Heart left ventricle (tissue), 16 donors: ENCODE measurements at regions not wholly inside any gene's neighbourhood (a gene's known extent, or its start where the extent isn't known, plus 50 kb on each side); places are given as distances from the start of the nearest gene placed in this dataset.

Experiments
- ATAC-seq, 4 donors: fragments of 200-7000 bp; cut with Tn5 transposase; one replicate each; pipeline ENCODE4 v1.9.1; 2020 to 2022; ENCODE audit warnings: moderate library complexity in 4 of 4, mild to moderate bottlenecking in 3 of 4, moderate number of reproducible peaks in 1 of 4
- DNase-seq, 5 donors: peaks; one replicate each; pipeline ENCODE4 v3.0.0-alpha.2; 2020
- H3K27ac ChIP-seq, 12 donors: fragments of 200-600 bp; sonication (generic) in 4 of 12; one replicate each; pipeline versions ENCODE4 v1.5.0 to v1.8.0; 2016 to 2022; ENCODE audit warnings: mild to moderate bottlenecking in 2 of 12
- H3K27me3 ChIP-seq, 9 donors: fragments of 200-600 bp; sonication (generic) in 2 of 9; one replicate each; pipeline versions ENCODE4 v1.5.1 to v1.8.0; 2016 to 2022; ENCODE audit warnings: mild to moderate bottlenecking in 3 of 9
- H3K36me3 ChIP-seq, 9 donors: fragments of 200-600 bp; sonication (generic) in 2 of 9; one replicate each; pipeline versions ENCODE4 v1.5.0 to v1.8.0; 2018 to 2022; ENCODE audit warnings: mild to moderate bottlenecking in 2 of 9
- H3K4me1 ChIP-seq, 12 donors: fragments of 200-600 bp; sonication (generic) in 4 of 12; one replicate each; pipeline versions ENCODE4 v1.5.0 to v1.8.0; 2016 to 2022; ENCODE audit warnings: mild to moderate bottlenecking in 3 of 12
- H3K4me3 ChIP-seq, 12 donors: fragments of 200-600 bp; sonication (generic) in 4 of 12; one replicate each; pipeline versions ENCODE4 v1.5.0 to v1.8.0; 2017 to 2022; ENCODE audit warnings: mild to moderate bottlenecking in 9 of 12, moderate library complexity in 4 of 12
- H3K9me3 ChIP-seq, 12 donors: fragments of 200-600 bp; sonication (generic) in 4 of 12; one replicate each; pipeline versions ENCODE4 v1.5.0 to v1.8.0; 2016 to 2022; ENCODE audit warnings: mild to moderate bottlenecking in 1 of 12
- CTCF ChIP-seq, 12 donors: fragments of 200-600 bp; sonication (generic) in 4 of 12; IDR thresholded peaks; one replicate each; pipeline versions ENCODE4 v1.5.0 to v1.8.0; 2018 to 2022; ENCODE audit warnings: antibody characterized with exemption in 12 of 12, mild to moderate bottlenecking in 5 of 12
- POLR2A ChIP-seq, 2 donors: fragments of 450-650 bp; IDR thresholded peaks; one replicate each; pipeline ENCODE4 v1.6.1; 2017; ENCODE audit warnings: antibody characterized with exemption in 2 of 2, mild to moderate bottlenecking in 2 of 2, moderate library complexity in 2 of 2
- WGBS, 4 donors: extraction: QIAGEN DNeasy Blood & Tissue Kit in 2 of 4; methylation state at CpG; one replicate each; pipeline versions ENCODE4 v1.1.5 to v1.1.7; 2013 to 2018; 5-methylcytosine and 5-hydroxymethylcytosine counted together
- intact Hi-C, 10 donors: fragments of 100-400 bp; cut with DNase I; formaldehyde crosslinking; loops; one replicate each; pipeline versions ENCODE4 v1.11.1 to v1.14.2; 2022
- donor health status: ischemic (EF 13 %, LVEDD 7.1; RV severe dilation, severe dysfunction).
- donor health status: healthy with polysubstance abuse.
- donor health status: DM: no; HTN: yes; CAD: no.
- donor health status: DM: no; HTN: no; CAD: no.
- donor health status: ischemic (EF 25% LVEDD 6.9; RV normal size, moderate dysfunction).
- donor health status: ischemic (EF 25% LVEDD 5.7; RV mildly dilated, moderate dysfunction).
- donor health status: healthy.
- donor health status: DM: yes; HTN: yes; CAD: no.
- donor health status: ischemic (EF 35%, LVEDD 5.7; RV mildly dilated, moderate dysfunction).
- donor health status: nonischemic (EF 11% LVEDD 7.7; RV severe dilation, severe dysfunction).
- donor health status: DM: yes; HTN: yes; CAD: no.
- donor health status: PGD.
- donor health status: ischemic (EF 29% LVEDD 5.4; RV normal size, mild dysfunction).
- donor health status: nonischemic (EF 23%, LVEDD 6.1; RV moderate dilation, normal function).

GRCh38 chr10:131681122-131681521, 219.7 kb upstream of the PPP2R2D start:
- Histone ChIP-seq H3K9me3 (no peaks in the 10 kb centered on the region), H3K27ac (no peak overlapping the region), H3K27me3 (peaks cover 0 to 37% (median 0%) of the 10 kb centered on the region in 9 donors), H3K4me1 (no peaks in the 10 kb centered on the region), H3K4me3 (no peak overlapping the region), H3K36me3 (no peaks in the 10 kb centered on the region)
- no peak for DNase-seq
- ATAC-seq: no peak
- 34 to 53% (median 44%) methylated on average over 6 to 7 of the region's 7 CpGs for WGBS, 4 donors
- TF ChIP-seq CTCF (IDR thresholded peaks at IDR 0.05) (no peak), POLR2A (IDR thresholded peaks at IDR 0.05) (no peak)
- intact Hi-C loops: no loop called here

DNA sequence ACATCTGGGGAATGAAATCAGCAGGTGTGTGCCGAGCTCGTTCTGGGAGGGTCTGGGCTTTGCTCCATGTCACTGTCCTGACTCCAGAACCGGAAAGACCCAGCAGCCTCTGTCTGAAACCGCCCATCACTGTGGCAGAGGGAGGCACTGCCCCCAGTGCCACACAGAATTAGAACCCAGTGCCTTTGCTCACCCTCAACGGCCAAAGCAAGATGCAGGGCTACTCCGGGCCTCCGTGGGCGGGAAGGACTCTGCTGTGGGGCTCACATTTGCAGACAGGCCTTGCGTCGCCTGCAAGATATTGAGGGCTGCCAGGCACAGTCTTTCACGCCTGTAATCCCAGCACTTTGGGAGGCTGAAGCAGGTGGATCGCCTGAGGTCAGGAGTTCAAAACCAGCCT, 219.2 kb upstream of the PPP2R2D start:
- Histone ChIP-seq H3K9me3 (no peaks in the 10 kb centered on the region), H3K36me3 (no peaks in the 10 kb centered on the region), H3K4me3 (no peak overlapping the region), H3K27ac (no peak overlapping the region), H3K27me3 (peaks cover 0 to 36% (median 0%) of the 10 kb centered on the region in 9 donors), H3K4me1 (no peaks in the 10 kb centered on the region)
- DNase-seq (no peak), ATAC-seq (no peak)
- intact Hi-C loops: no loop called here
- 80 to 82% (median 81%) methylated on average over 6 to 12 of the region's 12 CpGs for WGBS, 4 donors
- TF ChIP-seq POLR2A (IDR thresholded peaks at IDR 0.05): no peak
- TF ChIP-seq CTCF (IDR thresholded peaks at IDR 0.05): no peak

GRCh38 chr10:131682271-131682962, 218.4 kb upstream of the PPP2R2D start:
- H3K27me3 ChIP-seq: peaks cover 0 to 44% (median 0%) of the 10 kb centered on the region in 9 donors
- no peak for TF ChIP-seq CTCF (IDR thresholded peaks at IDR 0.05)
- H3K4me3 ChIP-seq: no peak overlapping the region
- intact Hi-C loops: no loop called here
- WGBS, 4 donors: 85 to 88% (median 87%) methylated on average over 20 of the region's 20 CpGs
- H3K27ac ChIP-seq: no peak overlapping the region
- no peaks in the 10 kb centered on the region for H3K36me3 ChIP-seq
- no peaks in the 10 kb centered on the region for H3K4me1 ChIP-seq
- H3K9me3 ChIP-seq: no peaks in the 10 kb centered on the region
- no peak for DNase-seq
- no peak for ATAC-seq

DNA sequence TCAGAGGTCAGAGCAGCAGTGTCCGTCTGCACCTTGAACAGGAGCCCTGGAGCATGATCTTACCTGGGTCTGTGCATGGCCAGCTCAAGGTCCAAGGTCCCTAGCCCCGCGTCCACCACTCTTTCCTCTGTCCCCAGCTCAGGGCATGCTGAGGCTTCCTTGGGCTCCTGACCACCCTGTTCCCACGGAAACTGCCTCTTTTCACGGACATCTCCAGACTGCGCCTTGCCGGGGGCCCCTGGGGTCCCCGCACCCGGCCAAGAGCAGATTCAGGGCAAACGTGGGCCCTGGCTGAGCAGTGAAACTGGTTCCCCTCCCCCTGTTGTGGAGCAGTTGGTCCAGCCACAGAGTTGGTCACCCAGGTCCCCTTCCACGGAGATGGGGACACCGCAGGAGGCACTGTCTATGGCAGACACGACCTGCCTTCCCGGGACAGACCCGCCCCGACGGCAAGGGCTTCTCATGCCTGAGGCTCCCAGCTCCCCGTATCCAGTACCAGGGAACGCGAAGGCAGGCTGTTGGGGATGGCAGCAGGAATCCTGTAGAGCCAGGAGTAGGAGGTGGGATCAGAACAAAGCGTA, 217.4 kb upstream of the PPP2R2D start:
- DNase-seq (no peak), ATAC-seq (no peak)
- Histone ChIP-seq H3K9me3 (no peaks in the 10 kb centered on the region), H3K27ac (no peak overlapping the region), H3K4me3 (no peak overlapping the region), H3K4me1 (no peaks in the 10 kb centered on the region), H3K27me3 (peaks cover 0 to 45% (median 0%) of the 10 kb centered on the region in 9 donors), H3K36me3 (no peaks in the 10 kb centered on the region)
- 79 to 82% (median 81%) methylated on average over 16 to 21 of the region's 21 CpGs for WGBS, 4 donors
- TF ChIP-seq POLR2A (IDR thresholded peaks at IDR 0.05) (no peak), CTCF (IDR thresholded peaks at IDR 0.05) (no peak)
- intact Hi-C loops: no loop called here
